Urinary bladder (tissue), 3 donors: ENCODE measurements at regions not wholly inside any gene's neighbourhood (a gene's known extent, or its start where the extent isn't known, plus 50 kb on each side); places are given as distances from the start of the nearest gene placed in this dataset.
"Not testable (repeated sequence)": the region's sequence is repeated elsewhere in the genome, so short reads cannot be mapped to it uniquely, and the experiment has no call there.

Source experiments
- DNase-seq: peaks from one replicate; pipeline ENCODE4 v3.0.0-alpha.2; 2015; ENCODE audit errors: extremely low spot score
- H3K27ac ChIP-seq: one replicate; pipeline ENCODE4 v1.5.1; 2013; ENCODE audit warnings: low read depth, mild to moderate bottlenecking, moderate library complexity
- H3K36me3 ChIP-seq: one replicate; pipeline ENCODE4 v1.6.1; 2013; ENCODE audit warnings: mild to moderate bottlenecking, moderate library complexity; ENCODE audit not compliant: insufficient read depth
- H3K4me1 ChIP-seq: one replicate; pipeline ENCODE4 v1.6.1; 2013; ENCODE audit warnings: mild to moderate bottlenecking, moderate library complexity; ENCODE audit not compliant: insufficient read depth
- H3K4me3 ChIP-seq: one replicate; pipeline ENCODE4 v1.5.1; 2013; ENCODE audit warnings: low read depth, low read length
- WGBS: extraction: QIAGEN DNeasy Blood & Tissue Kit; methylation state at CpG from one replicate; pipeline ENCODE4 v1.1.7; 2013; 5-methylcytosine and 5-hydroxymethylcytosine counted together
- donor health status: healthy with polysubstance abuse.
- donor health status: healthy.

DNA sequence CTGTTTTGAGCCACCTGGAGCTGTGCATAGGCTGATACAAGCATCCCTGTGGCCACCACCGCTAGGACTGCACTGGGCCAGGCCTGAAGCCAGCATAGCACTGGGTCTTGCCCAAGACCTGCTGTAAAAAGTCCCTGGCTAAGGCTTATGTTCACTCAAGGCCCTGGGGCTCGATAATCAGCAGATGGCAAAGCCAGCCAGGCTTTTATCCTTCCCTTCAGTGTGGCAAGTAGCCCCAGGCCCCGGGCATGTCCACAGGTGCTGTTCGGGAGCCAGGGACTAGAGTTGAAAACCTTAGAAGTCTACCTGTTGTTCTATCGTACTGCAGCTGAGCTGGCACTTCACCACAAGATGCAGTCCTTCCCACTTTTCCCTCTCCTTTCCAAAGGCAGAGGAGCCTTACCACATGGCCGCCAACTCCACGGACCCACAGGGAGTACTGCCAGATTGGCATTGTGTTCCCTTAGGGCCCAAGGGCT, 226.4 kb upstream of the ZNF217 start:
- H3K27ac ChIP-seq = no peak overlapping the region
- H3K36me3 ChIP-seq = no peaks in the 10 kb centered on the region
- H3K4me3 ChIP-seq = no peak overlapping the region
- whole genome bisulfite sequencing = 88% methylated on average over 7 of the region's 7 CpGs
- H3K4me1 ChIP-seq = no peaks in the 10 kb centered on the region
- DNase-seq = no peak

DNA sequence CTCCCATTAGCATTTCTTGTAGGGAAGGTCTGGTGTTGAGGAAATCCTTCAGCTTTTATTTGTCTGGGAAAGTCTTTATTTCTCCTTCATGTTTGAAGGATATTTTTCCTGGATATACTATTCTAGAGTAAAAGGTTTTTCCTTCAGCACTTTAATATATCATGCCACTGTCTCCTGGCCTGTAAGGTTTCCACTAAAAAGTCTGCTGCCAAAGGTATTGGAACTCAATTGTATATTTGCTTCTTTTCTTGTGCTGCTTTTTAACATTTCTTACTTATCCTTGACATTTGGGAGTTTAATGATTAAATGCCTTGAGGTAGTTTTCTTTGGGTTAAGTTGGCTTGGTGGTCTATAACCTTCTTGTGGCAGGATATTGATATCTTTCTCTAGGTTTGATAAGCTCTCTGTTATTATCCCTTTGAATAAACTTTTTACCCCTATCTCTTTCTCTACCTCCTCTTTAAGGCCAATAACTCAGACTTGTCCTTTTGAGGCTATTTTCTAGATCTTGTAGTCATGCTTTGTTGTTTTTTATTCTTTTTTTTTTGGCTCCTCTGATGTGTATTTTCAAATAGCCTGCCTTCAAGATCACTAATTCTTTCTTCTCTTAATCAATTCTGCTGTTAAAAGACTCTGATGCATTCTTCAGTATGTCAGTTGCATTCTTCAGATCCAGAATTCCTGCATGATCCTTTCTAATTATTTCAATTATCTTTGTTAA, 225.0 kb upstream of the ZNF217 start:
- no peak overlapping the region for H3K27ac ChIP-seq
- H3K36me3 ChIP-seq = no peaks in the 10 kb centered on the region
- H3K4me1 ChIP-seq = no peaks in the 10 kb centered on the region
- no peak overlapping the region for H3K4me3 ChIP-seq
- DNase-seq = no peak

DNA sequence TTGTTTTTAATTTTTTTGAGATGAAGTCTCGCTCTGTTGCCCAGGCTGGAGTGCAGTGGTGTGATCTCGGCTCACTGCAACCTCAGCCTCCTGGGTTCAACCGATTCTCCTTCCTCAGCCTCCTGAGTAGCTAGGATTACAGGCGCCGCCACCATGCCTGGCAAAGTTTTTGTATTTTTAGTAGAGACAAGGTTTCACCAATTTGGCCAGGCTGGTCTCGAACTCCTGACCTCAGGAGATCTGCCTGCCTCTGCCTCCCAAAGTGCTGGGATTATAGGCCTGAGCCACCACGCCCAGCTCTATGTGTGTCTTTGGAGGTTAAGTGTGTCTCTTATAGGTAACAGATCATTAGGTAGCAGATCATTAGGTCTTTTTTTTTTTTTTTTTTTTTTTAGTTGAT, 223.9 kb upstream of the ZNF217 start:
- 99% methylated on average over 7 of the region's 7 CpGs for WGBS
- H3K27ac ChIP-seq, DNase-seq, H3K36me3 ChIP-seq, H3K4me1 ChIP-seq, H3K4me3 ChIP-seq: not testable (repeated sequence)

DNA sequence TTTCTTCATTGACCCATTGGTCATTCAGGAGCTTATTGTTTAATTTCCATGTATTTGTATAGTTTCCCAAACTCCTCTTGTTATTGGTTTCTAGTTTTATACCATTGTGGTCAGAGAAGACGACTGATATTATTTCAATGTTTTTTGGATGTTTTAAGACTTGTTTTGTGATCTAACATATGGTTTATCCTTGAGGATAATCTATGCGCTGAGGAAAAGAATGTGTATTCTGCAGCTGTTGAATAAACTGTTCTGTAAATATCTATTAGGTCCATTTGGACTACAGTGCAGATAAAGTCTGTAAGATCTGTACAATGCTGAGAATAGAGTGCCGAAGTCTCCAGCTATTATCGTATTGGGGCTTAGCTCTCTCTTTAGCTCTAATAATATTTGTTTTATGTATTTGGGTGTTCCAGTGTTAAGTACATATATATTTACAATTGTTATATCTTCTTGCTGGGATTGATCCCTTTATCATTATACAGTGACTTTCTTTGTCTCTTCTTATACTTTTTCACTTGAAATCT, 223.3 kb upstream of the ZNF217 start:
- H3K4me3 ChIP-seq = no peak overlapping the region
- H3K36me3 ChIP-seq = no peaks in the 10 kb centered on the region
- 64% methylated on average over 4 of the region's 4 CpGs for WGBS
- H3K4me1 ChIP-seq = no peaks in the 10 kb centered on the region
- DNase-seq = no peak
- no peak overlapping the region for H3K27ac ChIP-seq

DNA sequence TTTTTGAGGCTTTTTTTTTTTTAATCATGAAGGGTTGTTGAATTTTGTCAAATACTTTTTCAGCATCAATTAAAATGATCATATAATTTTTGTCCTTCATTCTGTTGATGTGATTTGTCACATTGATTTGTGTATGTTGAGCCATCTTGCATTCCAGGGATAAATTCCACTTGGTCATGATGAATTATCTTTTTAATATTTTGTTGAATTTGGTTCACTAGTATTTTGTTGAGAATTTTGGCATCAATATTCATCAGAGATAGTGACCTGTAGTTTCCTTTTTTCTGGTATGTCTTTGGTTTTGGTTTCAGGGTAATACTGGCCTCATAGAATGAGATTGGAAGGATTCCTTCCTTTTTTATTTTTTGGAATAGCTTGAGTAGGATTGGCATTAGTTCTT, 221.9 kb upstream of the ZNF217 start:
- Histone ChIP-seq H3K27ac (no peak overlapping the region), H3K36me3 (no peaks in the 10 kb centered on the region), H3K4me1 (no peaks in the 10 kb centered on the region), H3K4me3 (no peak overlapping the region)
- DNase-seq = no peak

DNA sequence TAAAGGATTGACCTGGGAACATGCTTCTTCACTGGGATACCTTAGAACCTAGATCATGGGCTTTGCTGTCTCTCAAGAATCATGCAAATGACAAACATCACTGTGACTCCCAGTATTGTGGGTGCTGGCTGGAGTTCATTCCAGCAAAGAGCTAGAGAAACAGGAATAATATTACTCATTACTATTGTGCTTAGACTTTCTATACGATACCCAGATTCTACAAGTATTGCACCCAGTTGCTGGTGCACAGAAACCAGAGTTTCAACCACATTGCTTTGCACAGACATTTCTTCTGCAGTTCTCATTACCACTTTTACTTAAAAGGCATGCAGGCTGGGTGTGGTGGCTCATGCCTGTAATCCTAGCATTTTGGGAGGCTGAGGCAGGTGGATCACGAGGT, 220.4 kb upstream of the ZNF217 start:
- WGBS = 98% methylated on average over 2 of the region's 2 CpGs

DNA sequence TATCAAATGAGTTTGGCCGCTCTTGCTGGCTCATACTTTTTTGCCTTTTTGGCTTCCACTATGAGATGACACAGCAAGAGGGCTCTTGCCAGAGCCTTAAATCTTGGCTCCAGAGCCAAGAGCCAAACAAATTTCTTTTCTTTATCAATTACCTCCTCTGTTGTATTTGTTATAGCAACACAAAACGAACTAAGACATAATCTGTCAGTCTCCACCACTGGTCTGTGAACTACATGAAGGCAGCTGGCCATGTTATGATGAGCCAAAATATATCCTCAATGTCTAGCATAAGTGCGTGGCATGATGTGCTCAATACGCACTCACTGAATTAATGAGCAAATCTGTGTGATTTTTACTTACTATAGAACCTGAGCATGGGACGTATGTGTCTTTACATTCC, 220.0 kb upstream of the ZNF217 start:
- Histone ChIP-seq H3K4me3 (no peak overlapping the region), H3K4me1 (no peaks in the 10 kb centered on the region), H3K27ac (no peak overlapping the region), H3K36me3 (no peaks in the 10 kb centered on the region)
- DNase-seq = no peak
- 72% methylated on average over 5 of the region's 5 CpGs for WGBS

More for the DNA sequence above, 220.4 kb upstream of the ZNF217 start:
- Histone ChIP-seq H3K4me1 (no peaks in the 10 kb centered on the region), H3K36me3 (no peaks in the 10 kb centered on the region), H3K4me3 (no peak overlapping the region), H3K27ac (no peak overlapping the region)
- DNase-seq = no peak

DNA sequence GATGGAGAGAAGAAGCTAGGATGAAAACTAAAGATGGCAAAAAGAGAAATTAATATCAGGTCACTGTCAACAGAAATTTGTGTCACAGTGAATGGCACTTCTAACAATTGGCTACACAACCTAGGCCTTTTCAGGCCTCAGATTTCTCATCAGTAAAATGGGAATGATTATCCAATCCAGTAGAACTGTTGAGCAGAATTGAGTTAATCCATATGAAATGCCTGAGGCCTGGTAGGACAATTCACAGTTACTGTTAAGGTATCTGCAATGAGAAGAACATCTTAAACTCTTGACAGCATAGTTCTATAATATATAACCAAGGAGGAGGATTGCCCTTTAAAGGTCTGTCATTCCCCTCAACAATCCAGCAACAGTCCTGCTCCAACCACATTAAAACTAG, 217.9 kb upstream of the ZNF217 start:
- DNase-seq = no peak
- Histone ChIP-seq H3K4me3 (no peak overlapping the region), H3K36me3 (no peaks in the 10 kb centered on the region), H3K4me1 (no peaks in the 10 kb centered on the region), H3K27ac (no peak overlapping the region)

DNA sequence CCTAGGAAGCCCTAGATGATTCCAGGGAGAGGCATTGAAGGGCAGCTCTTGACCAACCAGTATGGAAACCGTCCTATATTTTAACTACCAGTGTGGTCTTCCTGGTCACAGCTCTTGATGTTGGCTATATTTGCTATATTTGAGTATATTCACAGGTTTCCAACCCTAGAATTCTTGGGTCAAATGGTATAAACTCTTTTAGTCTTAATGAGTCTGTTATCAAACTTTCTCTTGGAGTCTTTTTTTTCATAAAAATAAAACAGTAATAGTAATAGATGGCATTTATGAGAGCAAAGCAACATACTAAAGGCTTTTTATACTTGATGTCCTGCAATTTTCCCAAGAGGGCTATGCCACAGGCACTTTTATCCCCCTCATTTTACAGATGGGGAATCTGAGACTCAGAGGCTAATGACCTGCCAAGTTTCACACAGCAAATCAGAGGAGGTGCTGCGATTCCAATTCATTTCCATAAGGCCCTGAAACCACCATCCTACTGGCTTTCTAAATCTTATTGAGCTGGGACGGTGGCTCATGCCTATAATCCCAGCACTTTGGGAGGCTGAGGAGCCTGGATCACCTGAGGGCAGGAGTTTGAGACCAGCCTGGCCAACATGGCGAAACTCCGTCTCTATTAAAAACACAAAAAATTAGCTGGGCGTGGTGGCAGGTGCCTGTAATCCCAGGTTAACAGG, 217.2 kb upstream of the ZNF217 start:
- Histone ChIP-seq H3K4me3 (no peak overlapping the region), H3K4me1 (no peaks in the 10 kb centered on the region), H3K27ac (no peak overlapping the region), H3K36me3 (no peaks in the 10 kb centered on the region)
- WGBS = 85% methylated on average over 6 of the region's 6 CpGs
- no peak for DNase-seq

DNA sequence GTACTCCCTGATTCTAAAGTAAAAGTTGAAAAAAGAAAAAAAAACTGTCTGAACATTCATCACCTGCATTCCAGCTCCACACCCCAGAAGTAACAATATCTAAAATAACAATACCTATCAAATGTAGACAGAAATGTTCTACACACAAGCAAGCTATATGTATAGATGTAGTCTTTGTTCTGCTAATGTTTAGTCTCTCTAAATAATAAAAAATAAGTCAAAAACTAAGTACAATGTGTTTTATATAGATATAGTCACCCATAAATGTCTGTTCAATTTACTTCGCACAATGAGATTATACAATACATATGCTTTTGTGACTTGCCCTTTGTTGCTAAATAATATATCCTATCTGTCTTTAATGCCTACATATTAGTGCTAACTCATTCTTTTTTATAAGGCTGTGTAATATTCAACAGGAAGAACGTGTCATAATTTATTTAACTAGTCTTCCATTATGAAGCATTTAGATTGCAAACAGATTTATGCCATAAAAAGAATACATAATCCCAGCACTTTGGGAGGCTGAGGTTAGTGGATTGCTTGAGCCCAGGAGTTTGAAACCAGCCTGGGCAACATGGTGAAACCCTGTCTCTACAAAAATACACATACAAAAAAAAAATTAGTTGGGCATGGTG, 216.2 kb upstream of the ZNF217 start:
- 84% methylated on average over 2 of the region's 2 CpGs for WGBS
- Histone ChIP-seq H3K4me3 (no peak overlapping the region), H3K27ac (no peak overlapping the region), H3K36me3 (no peaks in the 10 kb centered on the region), H3K4me1 (no peaks in the 10 kb centered on the region)
- DNase-seq = no peak

DNA sequence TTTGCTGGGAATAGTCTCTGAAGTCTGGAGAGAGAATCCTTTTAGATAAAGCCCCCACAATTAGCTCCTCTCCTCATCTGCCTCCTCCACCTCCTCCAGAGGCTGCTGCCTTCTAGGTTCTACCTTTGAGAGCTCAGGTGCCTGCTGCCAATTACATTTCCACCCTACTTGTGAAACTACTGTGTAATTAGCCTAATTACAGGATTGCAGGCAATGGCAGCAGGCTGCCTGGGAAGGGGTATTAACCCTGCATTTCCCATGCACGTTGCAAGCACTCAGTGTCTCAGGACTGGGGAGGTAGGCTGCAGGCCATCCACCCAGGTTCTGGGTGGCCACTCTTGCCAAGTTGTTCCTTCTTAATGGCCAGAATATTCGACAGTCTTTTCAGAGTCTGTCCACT, 215.6 kb upstream of the ZNF217 start:
- no peak overlapping the region for H3K27ac ChIP-seq
- no peaks in the 10 kb centered on the region for H3K36me3 ChIP-seq
- no peaks in the 10 kb centered on the region for H3K4me1 ChIP-seq
- no peak overlapping the region for H3K4me3 ChIP-seq
- no peak for DNase-seq
- WGBS = 73% methylated on average over 2 of the region's 2 CpGs

DNA sequence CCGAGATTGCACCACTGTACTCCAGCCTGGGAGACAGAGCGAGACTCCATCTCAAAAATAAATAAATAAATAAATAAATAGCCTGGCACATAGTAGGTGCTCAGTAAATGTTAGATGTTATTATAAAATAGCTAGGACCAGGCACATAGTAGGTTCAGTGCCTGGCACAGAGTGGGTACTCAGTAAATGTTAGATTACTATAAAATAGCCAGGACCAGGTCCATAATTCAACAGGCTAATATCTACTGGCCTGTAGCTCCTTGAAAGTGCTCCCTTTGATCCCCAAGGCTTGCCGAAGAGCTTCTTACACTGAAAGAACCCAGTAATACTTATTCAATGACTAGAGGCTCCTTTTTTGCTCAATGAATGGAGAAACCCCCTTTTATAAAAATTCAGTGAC, 215.1 kb upstream of the ZNF217 start:
- WGBS = 89% methylated on average over 3 of the region's 3 CpGs
- Histone ChIP-seq H3K27ac (no peak overlapping the region), H3K36me3 (no peaks in the 10 kb centered on the region), H3K4me1 (no peaks in the 10 kb centered on the region), H3K4me3 (no peak overlapping the region)
- DNase-seq = no peak

DNA sequence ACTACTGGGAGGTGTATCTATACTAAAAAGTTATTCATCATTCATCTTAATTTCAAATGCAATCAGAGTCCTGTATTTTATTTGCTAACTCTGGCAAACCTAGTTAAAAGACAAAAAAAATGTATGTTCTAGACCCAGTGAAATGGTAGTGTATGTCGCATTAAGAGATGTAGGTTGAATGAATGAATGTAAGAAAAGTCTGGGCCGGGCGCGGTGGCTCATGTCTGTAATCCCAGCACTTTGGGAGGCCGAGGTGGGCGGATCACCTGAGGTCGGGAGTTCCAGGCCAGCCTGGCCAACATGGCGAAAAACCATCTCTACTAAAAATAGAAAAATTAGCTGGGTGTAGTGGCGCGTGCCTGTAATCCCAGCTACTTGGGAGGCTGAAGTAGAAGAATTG, 214.7 kb upstream of the ZNF217 start:
- DNase-seq, H3K4me1 ChIP-seq, H3K4me3 ChIP-seq, H3K36me3 ChIP-seq, H3K27ac ChIP-seq: not testable (repeated sequence)
- 94% methylated on average over 10 of the region's 10 CpGs for WGBS
